Astrocyte of the cerebellum (primary cell): ENCODE measurements at regions not wholly inside any gene's neighbourhood (a gene's known extent, or its start where the extent isn't known, plus 50 kb on each side); places are given as distances from the start of the nearest gene placed in this dataset.
"Not testable (repeated sequence)": the region's sequence is repeated elsewhere in the genome, so short reads cannot be mapped to it uniquely, and the experiment has no call there.

Experiments used
- DNase-seq: peaks from one replicate; pipeline ENCODE4 v3.0.0-alpha.2; 2011; ENCODE audit warnings: low read depth
- H3K4me3 ChIP-seq: 2 replicates; pipeline ENCODE4 v1.5.1; 2011; ENCODE audit warnings: mild to moderate bottlenecking, low read depth, low read length, moderate library complexity
- in situ Hi-C: cut with HindIII; loops from 2 replicates; pipeline ENCODE4 v1.10.0; 2017; ENCODE audit warnings: low sequenced_read_pairs
- TF ChIP-seq, protein P1 (sequence below): IDR thresholded peaks from 2 replicates; pipeline ENCODE4 v1.5.1; 2012; ENCODE audit warnings: low read length, low read depth, moderate library complexity, mild to moderate bottlenecking; ENCODE audit errors: missing control alignments

DNA sequence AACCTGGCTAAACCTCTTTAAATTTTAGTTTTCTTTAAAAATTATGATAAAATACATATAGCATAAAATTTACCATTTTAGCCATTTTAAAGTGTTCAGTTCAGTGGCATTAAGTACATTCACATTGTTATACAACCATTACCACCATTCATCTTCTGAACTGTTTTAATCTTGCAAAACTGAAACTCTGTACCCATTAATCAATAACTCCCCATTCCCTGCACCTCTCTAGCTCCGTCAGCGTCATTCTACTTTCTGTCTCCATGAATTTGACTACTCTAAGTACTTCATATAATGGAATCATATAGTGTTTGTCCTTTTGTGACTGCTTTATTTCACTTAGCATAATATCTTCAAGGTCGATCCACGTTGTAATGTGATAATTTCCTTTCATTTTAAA, 75.8 kb upstream of the DDHD1 start:
- no peak for DNase-seq
- no peak overlapping the region for H3K4me3 ChIP-seq
- in situ Hi-C loops, result no loop called here
- TF ChIP-seq, protein P1, sequence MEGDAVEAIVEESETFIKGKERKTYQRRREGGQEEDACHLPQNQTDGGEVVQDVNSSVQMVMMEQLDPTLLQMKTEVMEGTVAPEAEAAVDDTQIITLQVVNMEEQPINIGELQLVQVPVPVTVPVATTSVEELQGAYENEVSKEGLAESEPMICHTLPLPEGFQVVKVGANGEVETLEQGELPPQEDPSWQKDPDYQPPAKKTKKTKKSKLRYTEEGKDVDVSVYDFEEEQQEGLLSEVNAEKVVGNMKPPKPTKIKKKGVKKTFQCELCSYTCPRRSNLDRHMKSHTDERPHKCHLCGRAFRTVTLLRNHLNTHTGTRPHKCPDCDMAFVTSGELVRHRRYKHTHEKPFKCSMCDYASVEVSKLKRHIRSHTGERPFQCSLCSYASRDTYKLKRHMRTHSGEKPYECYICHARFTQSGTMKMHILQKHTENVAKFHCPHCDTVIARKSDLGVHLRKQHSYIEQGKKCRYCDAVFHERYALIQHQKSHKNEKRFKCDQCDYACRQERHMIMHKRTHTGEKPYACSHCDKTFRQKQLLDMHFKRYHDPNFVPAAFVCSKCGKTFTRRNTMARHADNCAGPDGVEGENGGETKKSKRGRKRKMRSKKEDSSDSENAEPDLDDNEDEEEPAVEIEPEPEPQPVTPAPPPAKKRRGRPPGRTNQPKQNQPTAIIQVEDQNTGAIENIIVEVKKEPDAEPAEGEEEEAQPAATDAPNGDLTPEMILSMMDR, result no peak

DNA sequence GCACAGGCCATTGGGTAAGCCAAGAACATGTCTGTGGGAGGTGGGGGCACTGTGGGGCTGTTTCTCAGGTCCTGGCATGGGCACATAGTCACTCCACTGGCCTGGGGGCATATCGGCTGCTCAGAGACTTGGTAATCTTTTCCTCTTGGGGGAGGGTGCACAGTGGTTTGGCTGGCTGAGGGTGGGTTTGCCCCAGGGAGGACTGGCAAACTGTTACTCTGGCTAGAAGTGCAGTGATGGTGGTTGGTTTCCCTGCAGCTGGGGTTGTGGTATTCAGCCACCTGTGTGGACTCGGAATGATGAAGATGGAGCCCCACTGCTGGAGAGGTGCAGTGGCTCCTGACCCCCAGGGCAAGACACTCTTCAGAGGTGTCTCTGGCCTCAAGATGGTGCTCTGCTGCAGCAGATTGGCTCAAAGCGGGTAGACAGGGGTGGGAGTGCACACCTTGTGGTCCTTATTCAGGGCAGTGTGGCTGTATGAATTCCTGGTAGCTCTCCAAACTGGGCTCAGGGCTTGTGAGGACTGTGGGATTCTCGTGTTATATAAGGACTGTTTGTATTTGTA, 74.1 kb upstream of the DDHD1 start:
- TF ChIP-seq, protein P1, result no peak
- no peak overlapping the region for H3K4me3 ChIP-seq
- in situ Hi-C loops, result no loop called here
- DNase-seq, result no peak

DNA sequence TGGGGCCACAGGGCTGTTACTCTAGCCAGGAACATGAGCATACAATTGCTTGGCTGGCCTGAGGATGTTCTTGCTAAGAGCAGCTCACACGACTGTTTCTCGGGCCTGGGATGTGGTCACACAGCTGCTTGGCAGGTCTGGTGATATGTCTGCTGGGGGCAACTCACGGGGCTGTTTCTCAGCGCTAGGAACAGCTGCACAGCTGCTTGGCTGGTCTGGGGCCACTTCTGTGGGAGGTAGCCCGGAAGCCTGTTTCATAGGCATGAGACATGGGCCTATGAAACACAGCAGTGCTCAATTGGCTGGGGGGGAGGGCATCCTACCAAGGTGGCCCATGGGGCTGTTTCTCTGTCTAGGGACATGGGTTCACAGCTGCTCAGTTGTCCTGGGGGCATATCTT, 73.4 kb upstream of the DDHD1 start:
- no peak for DNase-seq
- H3K4me3 ChIP-seq, result no peak overlapping the region
- in situ Hi-C loops, result no loop called here
- TF ChIP-seq, protein P1, result no peak

DNA sequence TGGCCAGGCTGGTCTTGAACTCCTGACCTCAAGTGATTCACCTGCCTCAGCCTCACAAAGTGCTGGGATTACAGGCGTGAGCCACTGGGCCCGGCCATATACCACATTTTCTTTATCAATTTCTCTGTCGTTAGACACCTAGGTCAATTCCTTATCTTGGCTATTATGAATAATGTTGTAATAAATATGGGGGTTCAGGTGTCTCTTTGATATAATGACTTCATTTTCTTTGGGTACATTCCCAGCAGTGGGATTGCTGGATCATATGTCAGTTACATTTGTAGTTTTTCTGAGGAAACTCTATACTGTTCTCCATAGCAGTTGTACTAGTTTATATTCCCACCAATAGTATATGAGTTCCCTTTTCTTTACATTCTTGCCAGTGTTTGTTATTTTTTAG, 67.8 kb upstream of the DDHD1 start:
- in situ Hi-C loops, result no loop called here
- DNase-seq, result no peak
- no peak overlapping the region for H3K4me3 ChIP-seq
- TF ChIP-seq, protein P1, result no peak

DNA sequence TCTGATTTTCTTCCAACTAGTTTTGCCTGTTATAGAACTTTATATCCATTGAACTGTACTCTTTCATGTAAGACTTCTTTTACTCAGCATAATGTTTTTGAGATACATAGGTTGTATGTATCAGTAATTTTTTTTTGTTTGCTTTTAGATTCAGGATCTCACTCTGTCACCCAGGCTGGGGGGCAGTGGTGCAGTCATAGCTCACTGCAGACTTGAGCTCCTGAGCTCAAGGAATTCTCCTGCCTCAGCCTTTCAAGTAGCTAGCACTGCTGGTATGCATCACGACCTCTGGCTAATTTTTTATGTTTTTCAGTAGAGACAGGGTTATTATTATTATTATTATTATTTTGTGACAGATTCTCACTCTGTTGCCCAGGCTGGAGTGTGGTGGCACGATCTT, 65.0 kb upstream of the DDHD1 start:
- no peak for DNase-seq
- in situ Hi-C loops, result no loop called here
- TF ChIP-seq, protein P1, result no peak
- H3K4me3 ChIP-seq, result peak overlapping the region; percentile 50

DNA sequence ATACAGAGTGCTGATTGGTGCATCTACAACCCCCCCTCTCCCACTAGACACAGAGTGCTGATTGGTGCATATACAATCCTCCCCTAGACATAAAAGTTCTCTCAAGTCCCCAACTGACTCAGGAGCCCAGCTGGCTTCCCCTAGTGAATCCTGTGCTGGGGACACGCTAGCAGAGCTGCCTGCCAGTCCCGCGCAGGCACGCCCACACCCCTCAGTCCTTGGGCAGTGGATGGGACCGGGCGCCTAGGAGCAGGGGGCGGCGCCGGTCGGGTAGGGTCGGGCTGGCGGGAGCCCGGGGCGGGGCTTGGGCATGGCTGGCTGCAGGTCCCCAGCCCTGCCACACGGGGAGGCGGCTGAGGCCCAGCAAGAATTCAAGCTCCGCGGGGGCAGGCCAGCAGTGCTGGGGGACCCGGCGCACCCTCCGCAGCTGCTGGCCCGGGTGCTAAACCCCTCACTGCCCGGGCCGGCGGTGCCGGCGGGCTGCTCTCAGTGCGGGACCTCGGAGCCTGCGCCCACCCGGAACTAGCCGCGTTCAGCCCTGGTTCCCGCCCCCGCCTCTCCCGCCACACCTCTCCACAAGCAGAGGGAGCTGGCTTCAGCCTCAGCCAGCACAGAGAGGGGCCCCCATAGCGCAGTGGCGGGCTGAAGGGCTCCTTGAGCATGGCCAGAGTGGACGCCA, 64.3 kb upstream of the DDHD1 start:
- DNase-seq, result no peak
- H3K4me3 ChIP-seq, result peak overlapping the region; percentile 50
- in situ Hi-C loops, result no loop called here
- TF ChIP-seq, protein P1, result peak; percentile 44

DNA sequence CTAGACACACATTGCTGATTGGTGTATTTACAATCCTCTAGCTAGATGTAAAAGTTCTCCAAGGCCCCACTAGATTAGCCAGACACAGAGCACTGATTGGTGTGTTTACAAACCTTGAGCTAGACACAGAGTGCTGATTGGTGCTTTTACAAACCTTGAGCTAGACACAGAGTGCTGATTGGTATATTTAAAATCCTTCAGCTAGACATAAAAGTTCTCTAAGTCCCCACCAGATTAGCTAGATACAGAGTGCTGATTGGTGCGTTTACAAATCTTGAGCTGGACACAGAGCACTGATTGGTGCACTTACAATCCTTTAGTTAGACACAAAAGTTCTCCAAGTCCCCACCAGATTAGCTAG, 63.8 kb upstream of the DDHD1 start:
- DNase-seq, in situ Hi-C loops: not testable (repeated sequence)
- peak overlapping the region; percentile 50 for H3K4me3 ChIP-seq

DNA sequence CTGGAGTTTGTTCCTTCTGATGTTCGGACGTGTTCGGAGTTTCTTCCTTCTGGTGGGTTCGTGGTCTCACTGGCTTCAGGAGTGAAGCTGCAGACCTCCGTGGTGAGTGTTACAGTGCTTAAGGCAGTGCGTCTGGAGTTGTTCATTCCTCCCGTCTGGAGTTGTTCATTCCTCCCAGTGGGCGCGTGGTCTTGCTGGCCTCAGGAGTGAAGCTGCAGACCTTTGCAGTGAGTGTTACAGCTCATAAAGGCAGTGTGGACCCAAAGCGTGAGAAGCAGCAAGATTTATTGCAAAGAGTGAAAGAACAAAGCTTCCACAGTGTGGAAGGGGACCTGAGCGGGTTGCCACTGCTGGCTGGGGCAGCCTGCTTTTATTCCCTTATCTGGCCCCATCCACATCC, 63.4 kb upstream of the DDHD1 start:
- H3K4me3 ChIP-seq, in situ Hi-C loops, DNase-seq: not testable (repeated sequence)
